ENCODE measurements at regions not wholly inside any gene's neighbourhood (a gene's known extent, or its start where the extent isn't known, plus 50 kb on each side); places are given as distances from the start of the nearest gene placed in this dataset.

GRCh38 chr2:180661686-180662030 lies 318.7 kb upstream of the UBE2E3 start:
- TF ChIP-seq, protein P1, sequence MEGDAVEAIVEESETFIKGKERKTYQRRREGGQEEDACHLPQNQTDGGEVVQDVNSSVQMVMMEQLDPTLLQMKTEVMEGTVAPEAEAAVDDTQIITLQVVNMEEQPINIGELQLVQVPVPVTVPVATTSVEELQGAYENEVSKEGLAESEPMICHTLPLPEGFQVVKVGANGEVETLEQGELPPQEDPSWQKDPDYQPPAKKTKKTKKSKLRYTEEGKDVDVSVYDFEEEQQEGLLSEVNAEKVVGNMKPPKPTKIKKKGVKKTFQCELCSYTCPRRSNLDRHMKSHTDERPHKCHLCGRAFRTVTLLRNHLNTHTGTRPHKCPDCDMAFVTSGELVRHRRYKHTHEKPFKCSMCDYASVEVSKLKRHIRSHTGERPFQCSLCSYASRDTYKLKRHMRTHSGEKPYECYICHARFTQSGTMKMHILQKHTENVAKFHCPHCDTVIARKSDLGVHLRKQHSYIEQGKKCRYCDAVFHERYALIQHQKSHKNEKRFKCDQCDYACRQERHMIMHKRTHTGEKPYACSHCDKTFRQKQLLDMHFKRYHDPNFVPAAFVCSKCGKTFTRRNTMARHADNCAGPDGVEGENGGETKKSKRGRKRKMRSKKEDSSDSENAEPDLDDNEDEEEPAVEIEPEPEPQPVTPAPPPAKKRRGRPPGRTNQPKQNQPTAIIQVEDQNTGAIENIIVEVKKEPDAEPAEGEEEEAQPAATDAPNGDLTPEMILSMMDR (IDR thresholded peaks at IDR 0.05 in 8 of 11, conservative IDR thresholded peaks at IDR 0.05 in 3 of 11) = no peak
- TF ChIP-seq POLR2A (IDR thresholded peaks at IDR 0.05) = no peak

Data from spleen (tissue), 7 donors.